MM.1S (cell line): ENCODE measurements at regions not wholly inside any gene's neighbourhood (a gene's known extent, or its start where the extent isn't known, plus 50 kb on each side); places are given as distances from the start of the nearest gene placed in this dataset.
"Not testable (repeated sequence)": the region's sequence is repeated elsewhere in the genome, so short reads cannot be mapped to it uniquely, and the experiment has no call there.

Experiments used
- DNase-seq: peaks from one replicate; pipeline ENCODE4 v3.0.0-alpha.2; 2015
- H2AFZ ChIP-seq: fragments of 300-600 bp; sonication (generic); 2 replicates; pipeline ENCODE4 v1.6.0; 2016; ENCODE audit warnings: antibody characterized with exemption, low read length
- H3F3A ChIP-seq: fragments of 300-600 bp; sonication (generic); 2 replicates; pipeline ENCODE4 v1.6.1; 2016; ENCODE audit warnings: mild to moderate bottlenecking, antibody characterized with exemption, low read length, moderate library complexity, mixed read lengths; ENCODE audit not compliant: insufficient read depth
- H3K27ac ChIP-seq: fragments of 300-600 bp; sonication (generic); 2 replicates; pipeline ENCODE4 v1.5.1; 2016; ENCODE audit warnings: mild to moderate bottlenecking, low read length
- H3K27me3 ChIP-seq: fragments of 300-600 bp; sonication (generic); replicated peaks from 2 replicates; pipeline ENCODE4 v1.6.0; 2016; ENCODE audit warnings: low read length; ENCODE audit not compliant: insufficient read depth
- H3K36me3 ChIP-seq: fragments of 300-600 bp; sonication (generic); replicated peaks from 2 replicates; pipeline ENCODE4 v1.6.1; 2016; ENCODE audit warnings: mild to moderate bottlenecking, low read length, mixed read lengths; ENCODE audit not compliant: insufficient read depth
- H3K4me1 ChIP-seq: fragments of 300-600 bp; sonication (generic); 2 replicates; pipeline ENCODE4 v1.6.1; 2016; ENCODE audit warnings: low read length, mixed read lengths
- H3K4me2 ChIP-seq: fragments of 300-600 bp; sonication (generic); 2 replicates; pipeline ENCODE4 v1.6.0; 2016; ENCODE audit warnings: low read depth, low read length
- H3K4me3 ChIP-seq: fragments of 300-600 bp; sonication (generic); 2 replicates; pipeline ENCODE4 v1.5.1; 2016; ENCODE audit warnings: low read length, mixed read lengths
- H3K79me2 ChIP-seq: fragments of 300-600 bp; sonication (generic); 2 replicates; pipeline ENCODE4 v1.6.1; 2016; ENCODE audit warnings: mixed run types, low read length, mixed read lengths
- H3K9ac ChIP-seq: fragments of 300-600 bp; sonication (generic); 2 replicates; pipeline ENCODE4 v1.6.1; 2016; ENCODE audit warnings: low read length, mixed read lengths
- H3K9me2 ChIP-seq: fragments of 300-600 bp; sonication (generic); replicated peaks from 2 replicates; pipeline ENCODE4 v1.6.1; 2016; ENCODE audit warnings: mild to moderate bottlenecking, low read length, mixed read lengths; ENCODE audit not compliant: insufficient read depth
- H3K9me3 ChIP-seq: fragments of 300-600 bp; sonication (generic); replicated peaks from 2 replicates; pipeline ENCODE4 v1.6.1; 2016; ENCODE audit warnings: mild to moderate bottlenecking, low read length, mixed read lengths; ENCODE audit not compliant: insufficient read depth
- H4K20me1 ChIP-seq: fragments of 300-600 bp; sonication (generic); 2 replicates; pipeline ENCODE4 v1.6.1; 2016; ENCODE audit warnings: mild to moderate bottlenecking, low read length, moderate library complexity, mixed read lengths; ENCODE audit not compliant: insufficient read depth
- CTCF ChIP-seq: fragments of 300-600 bp; sonication (generic); IDR thresholded peaks from 2 replicates; pipeline ENCODE4 v1.5.1; 2016; ENCODE audit warnings: antibody characterized with exemption, low read length, mixed read lengths
- EZH2 ChIP-seq: fragments of 300-600 bp; sonication (generic); optimal IDR thresholded peaks from 2 replicates; pipeline ENCODE3; 2017; ENCODE audit warnings: low read depth, mild to moderate bottlenecking, antibody characterized with exemption, low read length, mixed read lengths
- EZH2phosphoT487 ChIP-seq: fragments of 300-600 bp; sonication (generic); IDR thresholded peaks from 2 replicates; pipeline ENCODE4 v1.6.1; 2018; ENCODE audit warnings: antibody characterized with exemption, low read length

- Histone ChIP-seq H3K4me2 (no peak overlapping the region), H3K4me1 (peaks cover 5% of the 10 kb centered on the region; the same call in 1 of the 2 replicates), H3K9me3 (no peaks in the 10 kb centered on the region), H3K4me3 (no peak overlapping the region), H3K27ac (no peak overlapping the region), H3K79me2 (no peaks in the 10 kb centered on the region), H3F3A (no peaks in the 10 kb centered on the region), H3K36me3 (no peaks in the 10 kb centered on the region), H4K20me1 (no peaks in the 10 kb centered on the region), H2AFZ (no peak overlapping the region), H3K27me3 (no peaks in the 10 kb centered on the region), H3K9me2 (no peaks in the 10 kb centered on the region), H3K9ac (no peak overlapping the region)
- peak; percentile 62 for DNase-seq
- TF ChIP-seq CTCF (no peak), EZH2 (no peak), EZH2phosphoT487 (no peak)
Observed at GRCh38 chr3:31106912-31107311, 212.5 kb upstream of the GADL1 start.

- no peak overlapping the region for H3K4me3 ChIP-seq
- no peak overlapping the region for H3K4me2 ChIP-seq
- no peaks in the 10 kb centered on the region for H3K79me2 ChIP-seq
- TF ChIP-seq CTCF (no peak), EZH2phosphoT487 (no peak), EZH2 (no peak)
- no peaks in the 10 kb centered on the region for H3F3A ChIP-seq
- no peaks in the 10 kb centered on the region for H3K36me3 ChIP-seq
- H3K27me3 ChIP-seq = no peaks in the 10 kb centered on the region
- H2AFZ ChIP-seq = no peak overlapping the region
- H4K20me1 ChIP-seq = no peaks in the 10 kb centered on the region
- H3K9me3 ChIP-seq = no peaks in the 10 kb centered on the region
- no peak for DNase-seq
- no peaks in the 10 kb centered on the region for H3K9me2 ChIP-seq
- no peaks in the 10 kb centered on the region for H3K4me1 ChIP-seq
- no peak overlapping the region for H3K27ac ChIP-seq
- no peak overlapping the region for H3K9ac ChIP-seq
Observed at GRCh38 chr3:31114929-31115283, 220.4 kb upstream of the GADL1 start.

GRCh38 chr3:31115531-31115930 is 221.1 kb upstream of the GADL1 start:
- not testable (repeated sequence) for H3K9ac ChIP-seq, H3K27me3 ChIP-seq, H3K4me2 ChIP-seq, H3K36me3 ChIP-seq, H4K20me1 ChIP-seq, H2AFZ ChIP-seq, H3K9me3 ChIP-seq, H3K4me1 ChIP-seq, H3K27ac ChIP-seq, DNase-seq, H3K9me2 ChIP-seq, H3K79me2 ChIP-seq, H3F3A ChIP-seq, H3K4me3 ChIP-seq

GRCh38 chr3:31116651-31117050 is 222.2 kb upstream of the GADL1 start:
- Histone ChIP-seq H3K4me2 (no peak overlapping the region), H3K27ac (no peak overlapping the region), H3K9me3 (no peaks in the 10 kb centered on the region), H4K20me1 (no peaks in the 10 kb centered on the region), H3K36me3 (no peaks in the 10 kb centered on the region), H3F3A (no peaks in the 10 kb centered on the region), H3K9ac (no peak overlapping the region), H3K4me1 (no peaks in the 10 kb centered on the region), H2AFZ (no peak overlapping the region), H3K4me3 (no peak overlapping the region), H3K27me3 (no peaks in the 10 kb centered on the region), H3K9me2 (no peaks in the 10 kb centered on the region), H3K79me2 (no peaks in the 10 kb centered on the region)
- DNase-seq = no peak
- TF ChIP-seq EZH2 (no peak), CTCF (no peak), EZH2phosphoT487 (no peak)
